Calu3 (cell line): ENCODE measurements at regions not wholly inside any gene's neighbourhood (a gene's known extent, or its start where the extent isn't known, plus 50 kb on each side); places are given as distances from the start of the nearest gene placed in this dataset.

ENCODE experiments used
- BruUV-seq: library from RNA; stranded (reverse); fragments of 400-500 nt; replicated peaks from 2 replicates; lab custom pipeline; 2021; lab: Mats Ljungman, UMichigan
- CTCF ChIA-PET: fragments of 300-600 bp; sonication (Branson Sonifier 250); formaldehyde crosslinking; loops from one replicate; lab custom pipeline; 2022; ENCODE audit warnings: antibody characterized with exemption; lab: Charles Lee
- DNase-seq: peaks from one replicate; pipeline ENCODE4 v3.0.0; 2022
- H3K27ac Mint-ChIP-seq: one replicate; pipeline ENCODE4 v1.8.0; 2022; ENCODE audit warnings: mixed read lengths; ENCODE audit not compliant: unreplicated experiment
- H3K27me3 Mint-ChIP-seq: one replicate; pipeline ENCODE4 v1.8.0; 2022; ENCODE audit warnings: mixed read lengths; ENCODE audit not compliant: unreplicated experiment
- H3K36me3 Mint-ChIP-seq: one replicate; pipeline ENCODE4 v1.8.0; 2022; ENCODE audit warnings: mild to moderate bottlenecking, moderate library complexity, mixed read lengths; ENCODE audit not compliant: insufficient read depth, unreplicated experiment
- H3K4me1 Mint-ChIP-seq: one replicate; pipeline ENCODE4 v1.8.0; 2022; ENCODE audit warnings: mild to moderate bottlenecking, low read depth, mixed read lengths; ENCODE audit not compliant: unreplicated experiment
- H3K4me3 Mint-ChIP-seq: one replicate; pipeline ENCODE4 v1.8.0; 2022; ENCODE audit warnings: mild to moderate bottlenecking, low read depth, moderate library complexity, mixed read lengths; ENCODE audit not compliant: unreplicated experiment
- H3K9me3 Mint-ChIP-seq: one replicate; pipeline ENCODE4 v1.8.0; 2022; ENCODE audit warnings: low read depth, mixed read lengths; ENCODE audit not compliant: unreplicated experiment
- intact Hi-C: fragments of 100-400 bp; cut with micrococcal nuclease; formaldehyde crosslinking; loops from one replicate; pipeline ENCODE4 v1.10.0; 2022; ENCODE audit not compliant: unreplicated experiment
- TF ChIP-seq, protein P1 (sequence below): fragments of 200-600 bp; IDR thresholded peaks from one replicate; pipeline ENCODE4 v1.8.0; 2022; ENCODE audit warnings: antibody characterized with exemption; ENCODE audit not compliant: unreplicated experiment

GRCh38 chr12:67853204-67853603 lies 136.0 kb upstream of the IFNG-AS1 start:
- Mint-ChIP-seq H3K36me3 (no peaks in the 10 kb centered on the region), H3K27ac (no peak overlapping the region), H3K4me3 (no peak overlapping the region), H3K9me3 (no peaks in the 10 kb centered on the region), H3K4me1 (peaks cover 12% of the 10 kb centered on the region), H3K27me3 (no peaks in the 10 kb centered on the region)
- no peak for DNase-seq
- CTCF ChIA-PET = no interaction called here
- intact Hi-C loops = no loop called here
- no TSS peak for BruUV-seq
- TF ChIP-seq, protein P1, sequence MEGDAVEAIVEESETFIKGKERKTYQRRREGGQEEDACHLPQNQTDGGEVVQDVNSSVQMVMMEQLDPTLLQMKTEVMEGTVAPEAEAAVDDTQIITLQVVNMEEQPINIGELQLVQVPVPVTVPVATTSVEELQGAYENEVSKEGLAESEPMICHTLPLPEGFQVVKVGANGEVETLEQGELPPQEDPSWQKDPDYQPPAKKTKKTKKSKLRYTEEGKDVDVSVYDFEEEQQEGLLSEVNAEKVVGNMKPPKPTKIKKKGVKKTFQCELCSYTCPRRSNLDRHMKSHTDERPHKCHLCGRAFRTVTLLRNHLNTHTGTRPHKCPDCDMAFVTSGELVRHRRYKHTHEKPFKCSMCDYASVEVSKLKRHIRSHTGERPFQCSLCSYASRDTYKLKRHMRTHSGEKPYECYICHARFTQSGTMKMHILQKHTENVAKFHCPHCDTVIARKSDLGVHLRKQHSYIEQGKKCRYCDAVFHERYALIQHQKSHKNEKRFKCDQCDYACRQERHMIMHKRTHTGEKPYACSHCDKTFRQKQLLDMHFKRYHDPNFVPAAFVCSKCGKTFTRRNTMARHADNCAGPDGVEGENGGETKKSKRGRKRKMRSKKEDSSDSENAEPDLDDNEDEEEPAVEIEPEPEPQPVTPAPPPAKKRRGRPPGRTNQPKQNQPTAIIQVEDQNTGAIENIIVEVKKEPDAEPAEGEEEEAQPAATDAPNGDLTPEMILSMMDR = no peak

- TF ChIP-seq, protein P1 = no peak
- H3K9me3 Mint-ChIP-seq = no peaks in the 10 kb centered on the region
These were observed 134.9 kb upstream of the IFNG-AS1 start for GRCh38 chr12:67854351-67854750.

GRCh38 chr12:67855103-67855502 lies 134.1 kb upstream of the IFNG-AS1 start:
- H3K36me3 Mint-ChIP-seq = no peaks in the 10 kb centered on the region
- no peaks in the 10 kb centered on the region for H3K27me3 Mint-ChIP-seq
- TF ChIP-seq, protein P1 = no peak
- peaks cover 12% of the 10 kb centered on the region for H3K4me1 Mint-ChIP-seq
- CTCF ChIA-PET = no interaction called here
- H3K4me3 Mint-ChIP-seq = no peak overlapping the region
- intact Hi-C loops = no loop called here
- H3K27ac Mint-ChIP-seq = no peak overlapping the region
- H3K9me3 Mint-ChIP-seq = no peaks in the 10 kb centered on the region
- no peak for DNase-seq
- no TSS peak for BruUV-seq

More at GRCh38 chr12:67854351-67854750, 134.9 kb upstream of the IFNG-AS1 start:
- H3K27me3 Mint-ChIP-seq = no peaks in the 10 kb centered on the region
- intact Hi-C loops = no loop called here
- H3K36me3 Mint-ChIP-seq = no peaks in the 10 kb centered on the region
- DNase-seq = no peak
- no TSS peak for BruUV-seq
- H3K4me1 Mint-ChIP-seq = peaks cover 12% of the 10 kb centered on the region
- CTCF ChIA-PET = no interaction called here
- no peak overlapping the region for H3K4me3 Mint-ChIP-seq
- no peak overlapping the region for H3K27ac Mint-ChIP-seq

- no peaks in the 10 kb centered on the region for H3K27me3 Mint-ChIP-seq
- DNase-seq = no peak
- no peaks in the 10 kb centered on the region for H3K36me3 Mint-ChIP-seq
- intact Hi-C loops = no loop called here
- peaks cover 11% of the 10 kb centered on the region for H3K4me1 Mint-ChIP-seq
- peaks cover 8% of the 10 kb centered on the region for H3K9me3 Mint-ChIP-seq
- TF ChIP-seq, protein P1 = no peak
- BruUV-seq = no TSS peak
- no peak overlapping the region for H3K4me3 Mint-ChIP-seq
- CTCF ChIA-PET = no interaction called here
- H3K27ac Mint-ChIP-seq = no peak overlapping the region
These were observed 118.0 kb upstream of the IFNG-AS1 start for GRCh38 chr12:67871231-67871630.
